Activated CD4-positive, alpha-beta memory T cell treated with anti-CD3 and anti-CD28 coated beads for 36 hours (primary cell): ENCODE measurements at regions not wholly inside any gene's neighbourhood (a gene's known extent, or its start where the extent isn't known, plus 50 kb on each side); places are given as distances from the start of the nearest gene placed in this dataset.

Experiments
- CTCF ChIA-PET: fragments of 350-600 bp; sonication (Branson Sonifier 250); formaldehyde crosslinking; loops from one replicate; lab custom pipeline; 2021; ENCODE audit warnings: antibody characterized with exemption, inconsistent platforms; lab: Charles Lee
- POLR2A ChIA-PET: fragments of 350-600 bp; sonication (Branson Sonifier 250); formaldehyde crosslinking; loops from one replicate; lab custom pipeline; 2021; ENCODE audit warnings: antibody characterized with exemption; lab: Charles Lee
- DNase-seq: peaks from one replicate; pipeline ENCODE4 v3.0.0-alpha.2; 2020
- H3K27ac Mint-ChIP-seq: one replicate; pipeline ENCODE4 v1.8.0; 2021; ENCODE audit warnings: mixed read lengths
- H3K27me3 Mint-ChIP-seq: one replicate; pipeline ENCODE4 v1.8.0; 2021; ENCODE audit warnings: mixed read lengths
- H3K36me3 Mint-ChIP-seq: one replicate; pipeline ENCODE4 v1.8.0; 2021; ENCODE audit warnings: mixed read lengths
- H3K4me1 Mint-ChIP-seq: one replicate; pipeline ENCODE4 v1.8.0; 2021; ENCODE audit warnings: low read depth, mixed read lengths
- H3K4me3 Mint-ChIP-seq: one replicate; pipeline ENCODE4 v1.8.0; 2021; ENCODE audit warnings: mild to moderate bottlenecking, mixed read lengths
- H3K9me3 Mint-ChIP-seq: one replicate; pipeline ENCODE4 v1.8.0; 2021; ENCODE audit warnings: mixed read lengths
- intact Hi-C: fragments of 100-400 bp; cut with micrococcal nuclease; formaldehyde crosslinking; loops from one replicate; pipeline ENCODE4 v1.15.1; 2023

- intact Hi-C loops, result no loop called here
- DNase-seq, result no peak
- Mint-ChIP-seq H3K9me3 (no peaks in the 10 kb centered on the region), H3K36me3 (no peaks in the 10 kb centered on the region), H3K4me3 (no peak overlapping the region), H3K4me1 (no peaks in the 10 kb centered on the region), H3K27ac (no peak overlapping the region), H3K27me3 (peaks cover 5% of the 10 kb centered on the region)
- ChIA-PET POLR2A (no interaction called here), CTCF (interaction anchor here (1.0 kb wide), 1 partner anchor 18 kb away, joined by 3 read pairs; no protein-coding TSS in a partner anchor)
Measured at GRCh38 chr20:60244373-60245146, 286.3 kb downstream of the CDH26 start.

GRCh38 chr20:60246751-60247150 is 288.5 kb downstream of the CDH26 start:
- Mint-ChIP-seq H3K4me1 (no peaks in the 10 kb centered on the region), H3K9me3 (no peaks in the 10 kb centered on the region), H3K27ac (no peak overlapping the region), H3K36me3 (no peaks in the 10 kb centered on the region), H3K27me3 (peaks cover 4% of the 10 kb centered on the region), H3K4me3 (no peak overlapping the region)
- POLR2A ChIA-PET, result no interaction called here
- intact Hi-C loops, result no loop called here
- no peak for DNase-seq
- CTCF ChIA-PET, result no interaction called here

- Mint-ChIP-seq H3K4me1 (no peaks in the 10 kb centered on the region), H3K27me3 (peaks cover 4% of the 10 kb centered on the region), H3K9me3 (no peaks in the 10 kb centered on the region), H3K27ac (no peak overlapping the region), H3K36me3 (no peaks in the 10 kb centered on the region), H3K4me3 (no peak overlapping the region)
- CTCF ChIA-PET, result interaction anchor here (2.1 kb wide), 1 partner anchor 13 kb away, joined by 7 read pairs; no protein-coding TSS in a partner anchor
- POLR2A ChIA-PET, result no interaction called here
- no peak for DNase-seq
- intact Hi-C loops, result no loop called here
Measured at GRCh38 chr20:60249436-60249835, 291.2 kb downstream of the CDH26 start.

GRCh38 chr20:60250251-60250650 is 292.0 kb downstream of the CDH26 start:
- intact Hi-C loops, result no loop called here
- Mint-ChIP-seq H3K9me3 (no peaks in the 10 kb centered on the region), H3K27me3 (peaks cover 4% of the 10 kb centered on the region), H3K4me3 (no peak overlapping the region), H3K27ac (no peak overlapping the region), H3K36me3 (no peaks in the 10 kb centered on the region), H3K4me1 (no peaks in the 10 kb centered on the region)
- ChIA-PET POLR2A (no interaction called here), CTCF (interaction anchor here (2.1 kb wide), 1 partner anchor 12 kb away, joined by 7 read pairs; no protein-coding TSS in a partner anchor)
- no peak for DNase-seq

- ChIA-PET POLR2A (no interaction called here), CTCF (interaction anchor here (3.2 kb wide), 1 partner anchor 10 kb away, joined by 18 read pairs; no protein-coding TSS in a partner anchor)
- DNase-seq, result no peak
- H3K36me3 Mint-ChIP-seq, result no peaks in the 10 kb centered on the region
- H3K9me3 Mint-ChIP-seq, result no peaks in the 10 kb centered on the region
- H3K4me1 Mint-ChIP-seq, result no peaks in the 10 kb centered on the region
- intact Hi-C loops, result no loop called here
- H3K27me3 Mint-ChIP-seq, result peaks cover 4% of the 10 kb centered on the region
- no peak overlapping the region for H3K27ac Mint-ChIP-seq
- no peak overlapping the region for H3K4me3 Mint-ChIP-seq
Measured at GRCh38 chr20:60252866-60253265, 294.6 kb downstream of the CDH26 start.

GRCh38 chr20:60253471-60253870 is 295.2 kb downstream of the CDH26 start:
- Mint-ChIP-seq H3K27me3 (peaks cover 4% of the 10 kb centered on the region), H3K27ac (no peak overlapping the region), H3K4me3 (no peak overlapping the region), H3K9me3 (no peaks in the 10 kb centered on the region), H3K36me3 (no peaks in the 10 kb centered on the region), H3K4me1 (no peaks in the 10 kb centered on the region)
- POLR2A ChIA-PET, result no interaction called here
- DNase-seq, result no peak
- CTCF ChIA-PET, result interaction anchor here (3.2 kb wide), 1 partner anchor 10 kb away, joined by 18 read pairs; no protein-coding TSS in a partner anchor
- intact Hi-C loops, result no loop called here

- Mint-ChIP-seq H3K27me3 (peaks cover 4% of the 10 kb centered on the region), H3K4me3 (no peak overlapping the region), H3K27ac (no peak overlapping the region), H3K36me3 (no peaks in the 10 kb centered on the region), H3K9me3 (no peaks in the 10 kb centered on the region), H3K4me1 (no peaks in the 10 kb centered on the region)
- no peak for DNase-seq
- ChIA-PET CTCF (no interaction called here), POLR2A (no interaction called here)
- intact Hi-C loops, result no loop called here
Measured at GRCh38 chr20:60254901-60255411, 296.7 kb downstream of the CDH26 start.

- Mint-ChIP-seq H3K27ac (no peak overlapping the region), H3K4me1 (no peaks in the 10 kb centered on the region), H3K9me3 (no peaks in the 10 kb centered on the region), H3K4me3 (no peak overlapping the region), H3K36me3 (no peaks in the 10 kb centered on the region), H3K27me3 (peaks cover 3% of the 10 kb centered on the region)
- intact Hi-C loops, result no loop called here
- DNase-seq, result no peak
- CTCF ChIA-PET, result no interaction called here
- POLR2A ChIA-PET, result no interaction called here
Measured at GRCh38 chr20:60255415-60255814, 297.2 kb downstream of the CDH26 start.

GRCh38 chr20:60255866-60256265 is 297.6 kb downstream of the CDH26 start:
- Mint-ChIP-seq H3K27me3 (peaks cover 3% of the 10 kb centered on the region), H3K27ac (no peak overlapping the region), H3K4me3 (no peak overlapping the region), H3K4me1 (no peaks in the 10 kb centered on the region), H3K9me3 (no peaks in the 10 kb centered on the region), H3K36me3 (no peaks in the 10 kb centered on the region)
- ChIA-PET CTCF (interaction anchor here (0.9 kb wide), 1 partner anchor 45 kb away, joined by 3 read pairs; no protein-coding TSS in a partner anchor), POLR2A (no interaction called here)
- intact Hi-C loops, result no loop called here
- no peak for DNase-seq

GRCh38 chr20:60256811-60257210 is 298.6 kb downstream of the CDH26 start:
- Mint-ChIP-seq H3K9me3 (no peaks in the 10 kb centered on the region), H3K27ac (no peak overlapping the region), H3K27me3 (no peaks in the 10 kb centered on the region), H3K4me1 (no peaks in the 10 kb centered on the region), H3K4me3 (no peak overlapping the region), H3K36me3 (no peaks in the 10 kb centered on the region)
- DNase-seq, result no peak
- intact Hi-C loops, result no loop called here
- CTCF ChIA-PET, result interaction anchor here (0.9 kb wide), 1 partner anchor 46 kb away, joined by 3 read pairs; no protein-coding TSS in a partner anchor
- POLR2A ChIA-PET, result no interaction called here

GRCh38 chr20:60257671-60258070 is 299.4 kb downstream of the CDH26 start:
- POLR2A ChIA-PET, result no interaction called here
- Mint-ChIP-seq H3K27me3 (no peaks in the 10 kb centered on the region), H3K27ac (no peak overlapping the region), H3K9me3 (no peaks in the 10 kb centered on the region), H3K4me3 (no peak overlapping the region), H3K36me3 (no peaks in the 10 kb centered on the region), H3K4me1 (no peaks in the 10 kb centered on the region)
- no peak for DNase-seq
- intact Hi-C loops, result no loop called here
- CTCF ChIA-PET, result no interaction called here

- Mint-ChIP-seq H3K27ac (no peak overlapping the region), H3K27me3 (no peaks in the 10 kb centered on the region), H3K36me3 (no peaks in the 10 kb centered on the region), H3K4me1 (no peaks in the 10 kb centered on the region), H3K9me3 (no peaks in the 10 kb centered on the region), H3K4me3 (no peak overlapping the region)
- ChIA-PET CTCF (no interaction called here), POLR2A (no interaction called here)
- intact Hi-C loops, result no loop called here
- DNase-seq, result no peak
Measured at GRCh38 chr20:60258255-60258863, 300.1 kb downstream of the CDH26 start.
